HEK293 (cell line): ENCODE measurements at regions not wholly inside any gene's neighbourhood (a gene's known extent, or its start where the extent isn't known, plus 50 kb on each side); places are given as distances from the start of the nearest gene placed in this dataset.

Experiments
- CTCF ChIA-PET: fragments of 350-600 bp; formaldehyde crosslinking; extraction: SDS; loops from one replicate; lab custom pipeline; 2021; ENCODE audit warnings: antibody characterized with exemption; lab: Yijun Ruan, JAX
- POLR2A ChIA-PET: fragments of 300-600 bp; formaldehyde crosslinking; extraction: SDS; loops from one replicate; lab custom pipeline; 2020; ENCODE audit warnings: antibody characterized with exemption, inconsistent platforms; lab: Yijun Ruan, JAX
- H3K27ac ChIP-seq: fragments of 200-500 bp; sonication (Bioruptor generic); 2 replicates; pipeline ENCODE4 v1.5.1; 2014; ENCODE audit warnings: low read depth, low read length, control low read depth, inconsistent platforms; ENCODE audit errors: extremely low read depth
- H3K36me3 ChIP-seq, 2 experiments: fragments of 200-500 bp in 1 of 2; sonication (Bioruptor generic) in 1 of 2; 1 replicate in 1 of 2; 2 replicates in 1 of 2; pipeline ENCODE4 v1.5.1; 2014 to 2017; ENCODE audit warnings: inconsistent platforms in 2 of 2, low read length in 2 of 2; ENCODE audit not compliant: control insufficient read depth in 2 of 2, insufficient read depth in 1 of 2
- H3K4me1 ChIP-seq: fragments of 200-500 bp; sonication (Bioruptor generic); 2 replicates; pipeline ENCODE4 v1.5.1; 2014; ENCODE audit warnings: mild to moderate bottlenecking, low read length, inconsistent platforms; ENCODE audit not compliant: control insufficient read depth, insufficient read depth
- H3K4me3 ChIP-seq: 2 replicates; pipeline ENCODE4 v1.5.1; 2011; ENCODE audit warnings: low read depth, mild to moderate bottlenecking, control low read depth, low read length, moderate library complexity
- H3K9me3 ChIP-seq: fragments of 200-500 bp; sonication (Bioruptor generic); 2 replicates; pipeline ENCODE4 v1.5.1; 2014; ENCODE audit warnings: low read depth, low read length, inconsistent platforms; ENCODE audit not compliant: control insufficient read depth, insufficient read depth
- KLF1 ChIP-seq: fragments of 450-650 bp; formaldehyde crosslinking; IDR thresholded peaks from 2 replicates; pipeline ENCODE4 v1.5.1; 2016; ENCODE audit warnings: missing biosample characterization, missing genetic modification characterization
- MYNN ChIP-seq: fragments of 450-650 bp; formaldehyde crosslinking; IDR thresholded peaks from 2 replicates; pipeline ENCODE4 v1.5.1; 2016; ENCODE audit warnings: missing biosample characterization, missing genetic modification characterization, borderline replicate concordance
- OVOL3 ChIP-seq: fragments of 450-650 bp; formaldehyde crosslinking; IDR thresholded peaks from 2 replicates; pipeline ENCODE4 v1.5.1; 2016; ENCODE audit warnings: missing biosample characterization, missing genetic modification characterization
- ZBTB20 ChIP-seq: fragments of 450-650 bp; formaldehyde crosslinking; IDR thresholded peaks from 2 replicates; pipeline ENCODE4 v1.5.1; 2016; ENCODE audit warnings: missing biosample characterization, missing genetic modification characterization
- ZBTB48 ChIP-seq: fragments of 450-650 bp; formaldehyde crosslinking; IDR thresholded peaks from 2 replicates; pipeline ENCODE4 v1.5.1; 2016; ENCODE audit warnings: missing biosample characterization, missing genetic modification characterization
- ZNF169 ChIP-seq: fragments of 450-650 bp; formaldehyde crosslinking; IDR thresholded peaks from 2 replicates; pipeline ENCODE4 v1.5.1; 2016; ENCODE audit warnings: missing biosample characterization, missing genetic modification characterization
- ZNF174 ChIP-seq: fragments of 450-650 bp; formaldehyde crosslinking; IDR thresholded peaks from 2 replicates; pipeline ENCODE4 v1.5.0; 2017; ENCODE audit warnings: missing biosample characterization, mild to moderate bottlenecking, missing genetic modification characterization
- ZNF211 ChIP-seq: fragments of 450-650 bp; formaldehyde crosslinking; IDR thresholded peaks from 2 replicates; pipeline ENCODE4 v1.5.1; 2016; ENCODE audit warnings: low read depth, missing biosample characterization, missing genetic modification characterization
- ZNF274 ChIP-seq, 2 experiments: fragments of 200-500 bp in 1 of 2; fragments of 450-650 bp in 1 of 2; sonication (Bioruptor generic) in 1 of 2; formaldehyde crosslinking in 1 of 2; IDR thresholded peaks; 2 replicates each; pipeline versions ENCODE4 v1.5.1 to v1.6.1; 2014 to 2016; ENCODE audit warnings: borderline replicate concordance in 1 of 2, inconsistent platforms in 1 of 2, low read length in 1 of 2, missing biosample characterization in 1 of 2, missing genetic modification characterization in 1 of 2
- ZNF292 ChIP-seq: fragments of 450-650 bp; formaldehyde crosslinking; IDR thresholded peaks from 2 replicates; pipeline ENCODE4 v1.5.1; 2016; ENCODE audit warnings: low read depth, missing biosample characterization, missing genetic modification characterization, borderline replicate concordance
- ZNF302 ChIP-seq: fragments of 450-650 bp; formaldehyde crosslinking; IDR thresholded peaks from 2 replicates; pipeline ENCODE4 v1.5.1; 2016; ENCODE audit warnings: missing biosample characterization, missing genetic modification characterization, low read depth
- ZNF394 ChIP-seq: fragments of 450-650 bp; formaldehyde crosslinking; IDR thresholded peaks from 2 replicates; pipeline ENCODE4 v1.5.1; 2016; ENCODE audit warnings: missing biosample characterization, missing genetic modification characterization, mild to moderate bottlenecking, moderate library complexity, borderline replicate concordance
- ZNF555 ChIP-seq: fragments of 450-650 bp; formaldehyde crosslinking; conservative IDR thresholded peaks from 2 replicates; pipeline ENCODE4 v1.5.1; 2017; ENCODE audit warnings: missing biosample characterization, mild to moderate bottlenecking, missing genetic modification characterization, inconsistent platforms
- ZNF585B ChIP-seq: fragments of 450-650 bp; formaldehyde crosslinking; IDR thresholded peaks from 2 replicates; pipeline ENCODE4 v1.5.1; 2016; ENCODE audit warnings: missing biosample characterization, missing genetic modification characterization
- ZNF707 ChIP-seq: fragments of 450-650 bp; formaldehyde crosslinking; IDR thresholded peaks from 2 replicates; pipeline ENCODE4 v1.5.1; 2016; ENCODE audit warnings: missing biosample characterization, missing genetic modification characterization
- ZSCAN30 ChIP-seq: fragments of 450-650 bp; IDR thresholded peaks from 2 replicates; pipeline ENCODE4 v1.5.1; 2018; ENCODE audit warnings: missing biosample characterization, mild to moderate bottlenecking, missing genetic modification characterization, moderate library complexity
- TF ChIP-seq, protein P1 (sequence below): fragments of 450-650 bp; IDR thresholded peaks from 2 replicates; pipeline ENCODE4 v1.5.1; 2018; ENCODE audit warnings: missing biosample characterization, mild to moderate bottlenecking, missing genetic modification characterization
- TF ChIP-seq, protein P2 (sequence below): fragments of 450-650 bp; formaldehyde crosslinking; IDR thresholded peaks from 2 replicates; pipeline ENCODE4 v1.5.1; 2016; ENCODE audit warnings: missing biosample characterization, missing genetic modification characterization
- TF ChIP-seq, protein P3 (sequence below): fragments of 450-650 bp; IDR thresholded peaks from 2 replicates; pipeline ENCODE4 v1.5.1; 2018; ENCODE audit warnings: missing biosample characterization, missing genetic modification characterization
- TF ChIP-seq, protein P4 (sequence below): fragments of 450-650 bp; formaldehyde crosslinking; IDR thresholded peaks from 2 replicates; pipeline ENCODE4 v1.5.1; 2016; ENCODE audit warnings: missing biosample characterization, missing genetic modification characterization, borderline replicate concordance

DNA sequence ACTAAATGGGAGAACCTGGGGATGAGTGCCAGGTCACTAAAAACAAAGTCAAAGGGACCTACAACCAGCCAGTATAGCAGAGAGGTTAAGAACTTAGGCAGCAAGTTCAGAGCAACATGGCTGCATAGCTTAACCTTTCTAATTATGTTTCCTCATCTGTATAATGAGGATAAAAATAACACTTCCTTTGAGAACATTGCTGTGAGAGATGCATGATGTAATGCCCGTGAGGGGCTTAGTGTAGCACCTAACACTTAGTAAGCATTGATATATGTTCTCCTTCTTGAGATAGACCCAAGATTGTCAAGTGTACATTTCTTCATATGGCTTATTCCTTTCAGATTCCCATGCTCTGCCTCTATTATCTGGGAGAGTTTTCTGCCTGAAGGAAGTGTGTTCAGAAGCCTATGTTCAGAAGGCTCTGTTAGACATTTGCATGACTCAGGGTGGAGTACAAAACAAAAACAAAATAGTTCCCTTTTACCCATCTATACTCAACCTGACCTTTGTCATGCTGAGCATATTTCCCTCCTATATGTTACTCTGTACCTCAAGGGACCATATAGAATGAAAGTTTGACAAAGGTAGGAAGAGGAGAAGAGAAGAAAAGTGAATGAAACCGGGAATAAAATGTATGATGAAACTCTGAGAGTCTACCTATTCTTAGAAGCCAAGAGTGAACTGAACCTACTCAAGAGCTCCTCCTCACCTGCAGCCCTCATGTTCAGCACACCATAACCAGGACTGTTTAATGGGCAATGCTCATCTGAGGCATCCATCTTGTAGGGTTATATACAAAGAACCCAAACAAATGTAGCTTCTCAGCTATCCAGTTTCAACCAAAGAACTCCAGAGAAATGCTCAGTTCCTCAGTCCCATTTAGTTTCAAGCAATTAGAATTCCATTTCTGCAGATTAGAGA lies 70.7 kb upstream of the KCNMB2 start:
- no peaks in the 10 kb centered on the region for H3K4me1 ChIP-seq
- H3K36me3 ChIP-seq: no peaks in the 10 kb centered on the region
- no peak overlapping the region for H3K4me3 ChIP-seq
- H3K9me3 ChIP-seq: no peaks in the 10 kb centered on the region
- ChIA-PET CTCF (no interaction called here), POLR2A (no interaction called here)
- TF ChIP-seq, protein P1, sequence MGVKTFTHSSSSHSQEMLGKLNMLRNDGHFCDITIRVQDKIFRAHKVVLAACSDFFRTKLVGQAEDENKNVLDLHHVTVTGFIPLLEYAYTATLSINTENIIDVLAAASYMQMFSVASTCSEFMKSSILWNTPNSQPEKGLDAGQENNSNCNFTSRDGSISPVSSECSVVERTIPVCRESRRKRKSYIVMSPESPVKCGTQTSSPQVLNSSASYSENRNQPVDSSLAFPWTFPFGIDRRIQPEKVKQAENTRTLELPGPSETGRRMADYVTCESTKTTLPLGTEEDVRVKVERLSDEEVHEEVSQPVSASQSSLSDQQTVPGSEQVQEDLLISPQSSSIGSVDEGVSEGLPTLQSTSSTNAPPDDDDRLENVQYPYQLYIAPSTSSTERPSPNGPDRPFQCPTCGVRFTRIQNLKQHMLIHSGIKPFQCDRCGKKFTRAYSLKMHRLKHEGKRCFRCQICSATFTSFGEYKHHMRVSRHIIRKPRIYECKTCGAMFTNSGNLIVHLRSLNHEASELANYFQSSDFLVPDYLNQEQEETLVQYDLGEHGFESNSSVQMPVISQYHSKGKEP (tag by site-specific recombination): no peak
- TF ChIP-seq ZBTB20 (tag by site-specific recombination): no peak
- TF ChIP-seq ZSCAN30: no peak
- no peak for TF ChIP-seq ZNF707 (tag by site-specific recombination)
- TF ChIP-seq, protein P2, sequence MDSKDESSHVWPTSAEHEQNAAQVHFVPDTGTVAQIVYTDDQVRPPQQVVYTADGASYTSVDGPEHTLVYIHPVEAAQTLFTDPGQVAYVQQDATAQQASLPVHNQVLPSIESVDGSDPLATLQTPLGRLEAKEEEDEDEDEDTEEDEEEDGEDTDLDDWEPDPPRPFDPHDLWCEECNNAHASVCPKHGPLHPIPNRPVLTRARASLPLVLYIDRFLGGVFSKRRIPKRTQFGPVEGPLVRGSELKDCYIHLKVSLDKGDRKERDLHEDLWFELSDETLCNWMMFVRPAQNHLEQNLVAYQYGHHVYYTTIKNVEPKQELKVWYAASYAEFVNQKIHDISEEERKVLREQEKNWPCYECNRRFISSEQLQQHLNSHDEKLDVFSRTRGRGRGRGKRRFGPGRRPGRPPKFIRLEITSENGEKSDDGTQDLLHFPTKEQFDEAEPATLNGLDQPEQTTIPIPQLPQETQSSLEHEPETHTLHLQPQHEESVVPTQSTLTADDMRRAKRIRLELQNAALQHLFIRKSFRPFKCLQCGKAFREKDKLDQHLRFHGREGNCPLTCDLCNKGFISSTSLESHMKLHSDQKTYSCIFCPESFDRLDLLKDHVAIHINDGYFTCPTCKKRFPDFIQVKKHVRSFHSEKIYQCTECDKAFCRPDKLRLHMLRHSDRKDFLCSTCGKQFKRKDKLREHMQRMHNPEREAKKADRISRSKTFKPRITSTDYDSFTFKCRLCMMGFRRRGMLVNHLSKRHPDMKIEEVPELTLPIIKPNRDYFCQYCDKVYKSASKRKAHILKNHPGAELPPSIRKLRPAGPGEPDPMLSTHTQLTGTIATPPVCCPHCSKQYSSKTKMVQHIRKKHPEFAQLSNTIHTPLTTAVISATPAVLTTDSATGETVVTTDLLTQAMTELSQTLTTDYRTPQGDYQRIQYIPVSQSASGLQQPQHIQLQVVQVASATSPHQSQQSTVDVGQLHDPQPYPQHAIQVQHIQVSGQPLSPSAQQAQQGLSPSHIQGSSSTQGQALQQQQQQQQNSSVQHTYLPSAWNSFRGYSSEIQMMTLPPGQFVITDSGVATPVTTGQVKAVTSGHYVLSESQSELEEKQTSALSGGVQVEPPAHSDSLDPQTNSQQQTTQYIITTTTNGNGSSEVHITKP (tag by site-specific recombination): no peak
- TF ChIP-seq, protein P3, sequence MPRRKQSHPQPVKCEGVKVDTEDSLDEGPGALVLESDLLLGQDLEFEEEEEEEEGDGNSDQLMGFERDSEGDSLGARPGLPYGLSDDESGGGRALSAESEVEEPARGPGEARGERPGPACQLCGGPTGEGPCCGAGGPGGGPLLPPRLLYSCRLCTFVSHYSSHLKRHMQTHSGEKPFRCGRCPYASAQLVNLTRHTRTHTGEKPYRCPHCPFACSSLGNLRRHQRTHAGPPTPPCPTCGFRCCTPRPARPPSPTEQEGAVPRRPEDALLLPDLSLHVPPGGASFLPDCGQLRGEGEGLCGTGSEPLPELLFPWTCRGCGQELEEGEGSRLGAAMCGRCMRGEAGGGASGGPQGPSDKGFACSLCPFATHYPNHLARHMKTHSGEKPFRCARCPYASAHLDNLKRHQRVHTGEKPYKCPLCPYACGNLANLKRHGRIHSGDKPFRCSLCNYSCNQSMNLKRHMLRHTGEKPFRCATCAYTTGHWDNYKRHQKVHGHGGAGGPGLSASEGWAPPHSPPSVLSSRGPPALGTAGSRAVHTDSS (tag by site-specific recombination): no peak
- no peak for TF ChIP-seq ZNF211 (tag by site-specific recombination)
- no peak for TF ChIP-seq KLF1 (tag by site-specific recombination)
- TF ChIP-seq ZNF169 (tag by site-specific recombination): no peak
- TF ChIP-seq ZNF555: no peak
- H3K27ac ChIP-seq: no peak overlapping the region

DNA sequence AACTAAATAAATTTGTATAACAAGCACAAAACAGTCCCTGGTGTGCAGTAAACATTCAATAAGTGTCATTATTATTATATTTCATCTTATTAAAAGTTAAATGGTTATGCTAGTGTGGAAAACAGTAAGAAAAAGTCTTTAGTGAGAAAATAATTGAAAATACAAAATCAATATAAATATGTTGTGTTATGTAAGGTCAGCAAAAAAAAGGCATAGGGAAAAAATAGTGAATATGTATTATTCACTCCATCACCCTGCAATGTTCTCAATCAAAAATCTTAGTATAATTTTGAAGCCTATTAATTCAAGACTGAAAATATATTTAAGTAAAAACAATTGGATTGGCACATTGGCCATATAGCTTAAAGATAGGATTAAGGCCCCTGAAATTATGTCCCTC lies 63.3 kb upstream of the KCNMB2 start:
- no peak overlapping the region for H3K4me3 ChIP-seq
- H3K36me3 ChIP-seq: no peaks in the 10 kb centered on the region
- ChIA-PET CTCF (interaction anchor here (0.6 kb wide), 1 partner anchor 48 kb away, joined by 3 read pairs; no protein-coding TSS in a partner anchor), POLR2A (no interaction called here)
- H3K4me1 ChIP-seq: no peaks in the 10 kb centered on the region
- no peaks in the 10 kb centered on the region for H3K9me3 ChIP-seq
- no peak overlapping the region for H3K27ac ChIP-seq
- TF ChIP-seq, protein P4, sequence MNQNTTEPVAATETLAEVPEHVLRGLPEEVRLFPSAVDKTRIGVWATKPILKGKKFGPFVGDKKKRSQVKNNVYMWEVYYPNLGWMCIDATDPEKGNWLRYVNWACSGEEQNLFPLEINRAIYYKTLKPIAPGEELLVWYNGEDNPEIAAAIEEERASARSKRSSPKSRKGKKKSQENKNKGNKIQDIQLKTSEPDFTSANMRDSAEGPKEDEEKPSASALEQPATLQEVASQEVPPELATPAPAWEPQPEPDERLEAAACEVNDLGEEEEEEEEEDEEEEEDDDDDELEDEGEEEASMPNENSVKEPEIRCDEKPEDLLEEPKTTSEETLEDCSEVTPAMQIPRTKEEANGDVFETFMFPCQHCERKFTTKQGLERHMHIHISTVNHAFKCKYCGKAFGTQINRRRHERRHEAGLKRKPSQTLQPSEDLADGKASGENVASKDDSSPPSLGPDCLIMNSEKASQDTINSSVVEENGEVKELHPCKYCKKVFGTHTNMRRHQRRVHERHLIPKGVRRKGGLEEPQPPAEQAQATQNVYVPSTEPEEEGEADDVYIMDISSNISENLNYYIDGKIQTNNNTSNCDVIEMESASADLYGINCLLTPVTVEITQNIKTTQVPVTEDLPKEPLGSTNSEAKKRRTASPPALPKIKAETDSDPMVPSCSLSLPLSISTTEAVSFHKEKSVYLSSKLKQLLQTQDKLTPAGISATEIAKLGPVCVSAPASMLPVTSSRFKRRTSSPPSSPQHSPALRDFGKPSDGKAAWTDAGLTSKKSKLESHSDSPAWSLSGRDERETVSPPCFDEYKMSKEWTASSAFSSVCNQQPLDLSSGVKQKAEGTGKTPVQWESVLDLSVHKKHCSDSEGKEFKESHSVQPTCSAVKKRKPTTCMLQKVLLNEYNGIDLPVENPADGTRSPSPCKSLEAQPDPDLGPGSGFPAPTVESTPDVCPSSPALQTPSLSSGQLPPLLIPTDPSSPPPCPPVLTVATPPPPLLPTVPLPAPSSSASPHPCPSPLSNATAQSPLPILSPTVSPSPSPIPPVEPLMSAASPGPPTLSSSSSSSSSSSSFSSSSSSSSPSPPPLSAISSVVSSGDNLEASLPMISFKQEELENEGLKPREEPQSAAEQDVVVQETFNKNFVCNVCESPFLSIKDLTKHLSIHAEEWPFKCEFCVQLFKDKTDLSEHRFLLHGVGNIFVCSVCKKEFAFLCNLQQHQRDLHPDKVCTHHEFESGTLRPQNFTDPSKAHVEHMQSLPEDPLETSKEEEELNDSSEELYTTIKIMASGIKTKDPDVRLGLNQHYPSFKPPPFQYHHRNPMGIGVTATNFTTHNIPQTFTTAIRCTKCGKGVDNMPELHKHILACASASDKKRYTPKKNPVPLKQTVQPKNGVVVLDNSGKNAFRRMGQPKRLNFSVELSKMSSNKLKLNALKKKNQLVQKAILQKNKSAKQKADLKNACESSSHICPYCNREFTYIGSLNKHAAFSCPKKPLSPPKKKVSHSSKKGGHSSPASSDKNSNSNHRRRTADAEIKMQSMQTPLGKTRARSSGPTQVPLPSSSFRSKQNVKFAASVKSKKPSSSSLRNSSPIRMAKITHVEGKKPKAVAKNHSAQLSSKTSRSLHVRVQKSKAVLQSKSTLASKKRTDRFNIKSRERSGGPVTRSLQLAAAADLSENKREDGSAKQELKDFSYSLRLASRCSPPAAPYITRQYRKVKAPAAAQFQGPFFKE (tag by site-specific recombination): no peak
- no peak for TF ChIP-seq ZNF302 (tag by site-specific recombination)
- no peak for TF ChIP-seq ZBTB48
- no peak for TF ChIP-seq ZNF274 (IDR thresholded peaks at IDR 0.05; ENCODE audit: low read length)
- no peak for TF ChIP-seq ZNF274 (tag by site-specific recombination; IDR thresholded peaks at IDR 0.05; ENCODE audit: borderline replicate concordance)
- TF ChIP-seq OVOL3: no peak
- TF ChIP-seq ZNF174 (tag by site-specific recombination): no peak
- TF ChIP-seq MYNN (tag by site-specific recombination): no peak
- no peak for TF ChIP-seq ZNF394
- no peak for TF ChIP-seq ZNF292 (tag by site-specific recombination)
- no peak for TF ChIP-seq ZSCAN30
- TF ChIP-seq ZNF585B: no peak
- TF ChIP-seq ZNF555: no peak
